ENCODE measurements at regions not wholly inside any gene's neighbourhood (a gene's known extent, or its start where the extent isn't known, plus 50 kb on each side); places are given as distances from the start of the nearest gene placed in this dataset.

DNA sequence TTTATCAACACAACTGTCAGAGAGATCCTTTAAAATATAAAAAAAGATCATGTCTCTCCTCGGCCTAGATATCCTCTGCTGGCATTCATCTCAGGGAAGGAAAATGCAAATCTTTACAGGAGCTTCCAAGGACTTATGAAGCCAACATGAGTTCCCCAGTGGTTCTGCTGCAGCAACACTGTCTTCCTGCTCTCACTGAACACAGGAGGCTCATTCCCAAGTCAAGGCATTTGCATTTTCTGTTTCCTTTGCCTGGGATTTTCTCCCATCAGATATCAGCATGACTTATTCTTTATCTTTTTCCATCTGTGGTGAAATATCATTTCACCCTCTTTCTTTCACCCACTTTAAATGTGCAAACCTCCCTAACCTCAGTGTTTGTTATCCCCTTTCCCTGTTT, 513.8 kb upstream of the ZP4 start:
- WGBS, 2 donors (ENCODE audit: low coverage in 1 of 2) = 17 to 25% methylated on average over 1 of the region's 1 CpG

DNA sequence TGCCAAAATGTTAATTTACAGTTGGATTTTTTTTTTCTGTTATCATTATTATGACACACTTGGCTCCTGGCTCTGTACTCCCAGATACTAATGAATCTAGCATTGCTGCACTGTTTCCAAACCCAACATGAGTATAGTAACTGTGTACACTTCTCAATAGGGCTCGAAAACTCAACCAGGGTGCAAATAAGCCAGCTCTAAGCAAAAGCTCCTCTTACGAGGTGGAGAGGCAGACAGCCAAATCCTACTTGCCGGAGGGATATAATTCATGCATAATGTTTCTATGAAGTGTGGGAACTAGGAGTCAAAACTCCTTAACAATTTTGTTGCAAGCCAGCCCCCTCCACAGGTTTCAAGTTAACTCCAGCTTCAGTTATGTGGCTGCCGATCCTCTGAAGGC, 510.4 kb upstream of the ZP4 start:
- WGBS, 2 donors (ENCODE audit: low coverage in 1 of 2) = 23 to 24% methylated on average over 2 to 4 of the region's 4 CpGs
- ATAC-seq = no peak

More for the DNA sequence above, 513.8 kb upstream of the ZP4 start:
- H3K27me3 ChIP-seq = no peaks in the 10 kb centered on the region
- H3K9me3 ChIP-seq = no peaks in the 10 kb centered on the region
- no peaks in the 10 kb centered on the region for H3K36me3 ChIP-seq
- no peak overlapping the region for H3K4me3 ChIP-seq
- no peak for ATAC-seq
- TF ChIP-seq POLR2AphosphoS5 (IDR thresholded peaks at IDR 0.05) = no peak
- TF ChIP-seq POLR2A (IDR thresholded peaks at IDR 0.05) = no peak
- no peak for TF ChIP-seq EP300 (IDR thresholded peaks at IDR 0.05)
- TF ChIP-seq, protein P1, sequence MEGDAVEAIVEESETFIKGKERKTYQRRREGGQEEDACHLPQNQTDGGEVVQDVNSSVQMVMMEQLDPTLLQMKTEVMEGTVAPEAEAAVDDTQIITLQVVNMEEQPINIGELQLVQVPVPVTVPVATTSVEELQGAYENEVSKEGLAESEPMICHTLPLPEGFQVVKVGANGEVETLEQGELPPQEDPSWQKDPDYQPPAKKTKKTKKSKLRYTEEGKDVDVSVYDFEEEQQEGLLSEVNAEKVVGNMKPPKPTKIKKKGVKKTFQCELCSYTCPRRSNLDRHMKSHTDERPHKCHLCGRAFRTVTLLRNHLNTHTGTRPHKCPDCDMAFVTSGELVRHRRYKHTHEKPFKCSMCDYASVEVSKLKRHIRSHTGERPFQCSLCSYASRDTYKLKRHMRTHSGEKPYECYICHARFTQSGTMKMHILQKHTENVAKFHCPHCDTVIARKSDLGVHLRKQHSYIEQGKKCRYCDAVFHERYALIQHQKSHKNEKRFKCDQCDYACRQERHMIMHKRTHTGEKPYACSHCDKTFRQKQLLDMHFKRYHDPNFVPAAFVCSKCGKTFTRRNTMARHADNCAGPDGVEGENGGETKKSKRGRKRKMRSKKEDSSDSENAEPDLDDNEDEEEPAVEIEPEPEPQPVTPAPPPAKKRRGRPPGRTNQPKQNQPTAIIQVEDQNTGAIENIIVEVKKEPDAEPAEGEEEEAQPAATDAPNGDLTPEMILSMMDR (IDR thresholded peaks at IDR 0.05) = no peak
- H3K4me1 ChIP-seq = peaks cover 0 to 8% (median 2%) of the 10 kb centered on the region in 3 donors
- H3K27ac ChIP-seq = no peak overlapping the region

DNA sequence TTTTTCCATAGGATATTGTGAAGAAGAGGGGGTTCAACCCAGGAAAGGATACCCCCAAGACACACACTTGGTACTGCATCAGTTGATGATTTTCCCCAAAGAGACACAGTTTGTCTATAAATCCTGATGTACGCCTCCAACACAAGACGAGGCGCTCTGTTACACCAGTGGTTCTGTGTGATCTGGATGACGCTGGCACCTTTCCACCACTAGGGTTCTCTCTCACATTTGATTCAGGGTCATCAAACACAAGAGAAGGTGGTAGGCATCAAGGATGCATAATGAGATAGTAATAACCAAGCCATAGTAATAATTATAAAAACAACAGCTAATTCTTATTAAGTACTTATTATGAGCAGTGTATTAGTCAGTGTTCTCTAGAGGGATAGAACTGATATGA, 508.8 kb upstream of the ZP4 start:
- Histone ChIP-seq H3K27me3 (no peaks in the 10 kb centered on the region), H3K4me1 (peaks cover 0 to 8% (median 2%) of the 10 kb centered on the region in 3 donors), H3K36me3 (no peaks in the 10 kb centered on the region), H3K9me3 (no peaks in the 10 kb centered on the region), H3K4me3 (no peak overlapping the region), H3K27ac (no peak overlapping the region)
- ATAC-seq = no peak
- WGBS, 2 donors (ENCODE audit: low coverage in 1 of 2) = 93 to 98% methylated on average over 4 of the region's 4 CpGs
- no peak for TF ChIP-seq POLR2A (IDR thresholded peaks at IDR 0.05)
- TF ChIP-seq, protein P1 (IDR thresholded peaks at IDR 0.05) = no peak

More for the DNA sequence above, 510.4 kb upstream of the ZP4 start:
- H3K36me3 ChIP-seq = no peaks in the 10 kb centered on the region
- no peak overlapping the region for H3K27ac ChIP-seq
- H3K4me3 ChIP-seq = no peak overlapping the region
- H3K27me3 ChIP-seq = no peaks in the 10 kb centered on the region
- TF ChIP-seq EP300 (IDR thresholded peaks at IDR 0.05) = no peak
- TF ChIP-seq, protein P1 (IDR thresholded peaks at IDR 0.05) = no peak
- no peak for TF ChIP-seq POLR2A (IDR thresholded peaks at IDR 0.05)
- no peak for TF ChIP-seq POLR2AphosphoS5 (IDR thresholded peaks at IDR 0.05)
- H3K4me1 ChIP-seq = peaks cover 0 to 8% (median 2%) of the 10 kb centered on the region in 3 donors
- H3K9me3 ChIP-seq = no peaks in the 10 kb centered on the region

DNA sequence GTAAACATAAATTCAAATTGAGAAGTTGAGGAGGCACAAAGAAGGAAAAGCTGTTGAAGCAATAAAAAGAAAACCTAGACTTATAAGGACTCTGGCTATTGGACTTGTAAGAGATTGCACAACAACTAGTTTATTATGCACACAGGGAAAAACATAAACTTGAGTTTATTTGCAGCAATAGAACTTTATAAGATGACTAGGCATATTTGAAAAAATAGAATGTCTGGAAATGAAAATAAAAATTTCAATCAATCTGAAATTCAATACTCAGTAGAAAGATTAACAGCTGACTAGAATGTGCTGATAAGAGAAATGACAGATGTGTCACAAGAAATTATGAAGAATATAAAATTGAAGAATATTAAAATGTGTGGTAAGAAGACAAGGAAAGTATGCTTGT, 505.4 kb upstream of the ZP4 start:
- Histone ChIP-seq H3K9me3 (no peaks in the 10 kb centered on the region), H3K27ac (no peak overlapping the region), H3K4me3 (no peak overlapping the region), H3K36me3 (no peaks in the 10 kb centered on the region), H3K27me3 (no peaks in the 10 kb centered on the region), H3K4me1 (peaks cover 0 to 3% (median under 1%) of the 10 kb centered on the region in 3 donors)
- TF ChIP-seq POLR2A (IDR thresholded peaks at IDR 0.05) (no peak), EP300 (IDR thresholded peaks at IDR 0.05) (no peak), POLR2AphosphoS5 (IDR thresholded peaks at IDR 0.05) (no peak)
- TF ChIP-seq, protein P1 (IDR thresholded peaks at IDR 0.05) = no peak
- ATAC-seq = no peak

DNA sequence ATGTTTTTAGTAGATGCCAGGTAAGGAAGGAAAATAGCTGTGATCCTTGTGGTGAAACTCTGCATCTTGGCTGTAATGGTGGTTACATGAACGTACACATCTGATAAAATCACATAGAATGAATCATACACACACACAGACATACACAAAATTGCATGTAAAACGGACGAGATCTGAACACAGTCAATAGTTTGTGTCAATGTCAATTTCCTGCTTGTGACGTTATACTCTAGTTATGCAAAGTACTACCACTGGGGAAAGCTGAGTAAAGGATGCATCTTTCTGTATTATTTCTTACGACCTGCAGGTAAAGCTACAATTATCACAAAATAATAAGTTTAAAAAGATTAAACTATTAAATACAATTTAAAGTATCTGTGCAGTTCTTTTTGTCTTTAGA, 493.7 kb upstream of the ZP4 start:
- ATAC-seq = no peak
- Histone ChIP-seq H3K27me3 (no peaks in the 10 kb centered on the region), H3K4me3 (no peak overlapping the region), H3K4me1 (no peaks in the 10 kb centered on the region), H3K27ac (no peak overlapping the region), H3K9me3 (no peaks in the 10 kb centered on the region), H3K36me3 (no peaks in the 10 kb centered on the region)
- TF ChIP-seq, protein P1 (IDR thresholded peaks at IDR 0.05) = no peak
- TF ChIP-seq POLR2A (IDR thresholded peaks at IDR 0.05) (no peak), POLR2AphosphoS5 (IDR thresholded peaks at IDR 0.05) (no peak), EP300 (IDR thresholded peaks at IDR 0.05) (no peak)
- 46 to 57% methylated on average over 5 of the region's 5 CpGs for WGBS, 2 donors (ENCODE audit: low coverage in 1 of 2)
